Muscle layer of colon (tissue), 2 donors: ENCODE measurements at regions not wholly inside any gene's neighbourhood (a gene's known extent, or its start where the extent isn't known, plus 50 kb on each side); places are given as distances from the start of the nearest gene placed in this dataset.

ENCODE experiments used
- H3K27ac ChIP-seq: one replicate; pipeline ENCODE4 v1.7.0; 2013; ENCODE audit warnings: low read depth, mild to moderate bottlenecking, low read length, moderate library complexity
- H3K27me3 ChIP-seq, 2 donors: one replicate each; pipeline ENCODE4 v1.7.0; 2013; ENCODE audit warnings: low read length in 2 of 2, mild to moderate bottlenecking in 2 of 2; ENCODE audit not compliant: insufficient read depth in 2 of 2, control insufficient read depth in 1 of 2
- H3K36me3 ChIP-seq: one replicate; pipeline ENCODE4 v1.7.0; 2013; ENCODE audit warnings: mild to moderate bottlenecking, low read length; ENCODE audit not compliant: insufficient read depth
- H3K4me1 ChIP-seq: one replicate; pipeline ENCODE4 v1.7.0; 2013; ENCODE audit warnings: mild to moderate bottlenecking, low read length; ENCODE audit not compliant: insufficient read depth
- H3K4me3 ChIP-seq, 2 donors: one replicate each; pipeline ENCODE4 v1.7.0; 2013; ENCODE audit warnings: low read length in 2 of 2, low read depth in 1 of 2, mild to moderate bottlenecking in 1 of 2, moderate library complexity in 1 of 2
- H3K9ac ChIP-seq: one replicate; pipeline ENCODE4 v1.7.0; 2013; ENCODE audit warnings: low read length
- H3K9me3 ChIP-seq: one replicate; pipeline ENCODE4 v1.7.0; 2013; ENCODE audit warnings: mild to moderate bottlenecking, low read length
- donor health status: abdominal sarcoma.
- donor health status: Adenocarcinoma of cecum.

DNA sequence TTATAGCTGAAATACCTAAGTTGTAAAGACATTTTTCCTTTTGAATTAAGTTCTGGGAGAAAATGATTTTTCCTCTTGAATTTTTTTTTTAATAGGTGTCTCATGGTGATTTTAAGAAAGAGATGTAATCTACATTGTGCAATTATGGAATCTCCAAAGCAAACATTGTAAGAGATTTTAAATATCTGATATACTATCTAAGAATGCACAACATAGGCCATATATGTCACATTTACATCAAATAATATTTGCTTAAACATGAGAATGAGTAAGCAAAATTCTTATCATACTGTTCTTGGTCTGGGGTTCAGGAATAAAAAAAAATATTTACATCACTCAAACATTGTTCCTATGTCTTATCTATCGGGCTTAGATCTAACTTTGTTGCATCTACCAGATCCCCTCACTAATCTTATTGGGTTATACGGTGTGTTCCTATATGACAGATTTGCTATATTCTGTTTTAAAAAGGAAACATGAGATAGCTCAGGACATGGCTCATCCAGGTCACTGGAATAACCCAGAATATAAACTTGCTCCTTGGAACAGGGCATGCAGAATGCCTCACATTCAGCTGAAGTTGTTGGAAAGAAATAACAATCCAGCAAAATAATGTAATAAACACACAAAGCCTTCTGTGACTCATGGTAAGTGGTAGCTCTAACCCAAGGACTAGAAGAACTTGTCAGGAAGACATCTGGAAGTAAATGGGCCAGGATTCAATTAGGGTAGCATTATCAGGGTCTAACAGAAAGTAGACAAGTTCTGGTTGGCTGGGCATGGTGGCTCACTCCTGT lies 794.7 kb downstream of the IPMK start:
- Histone ChIP-seq H3K9me3 (no peaks in the 10 kb centered on the region), H3K4me1 (no peaks in the 10 kb centered on the region), H3K9ac (no peak overlapping the region), H3K27ac (no peak overlapping the region), H3K4me3 (no peak overlapping the region), H3K27me3 (no peaks in the 10 kb centered on the region), H3K36me3 (no peaks in the 10 kb centered on the region)

DNA sequence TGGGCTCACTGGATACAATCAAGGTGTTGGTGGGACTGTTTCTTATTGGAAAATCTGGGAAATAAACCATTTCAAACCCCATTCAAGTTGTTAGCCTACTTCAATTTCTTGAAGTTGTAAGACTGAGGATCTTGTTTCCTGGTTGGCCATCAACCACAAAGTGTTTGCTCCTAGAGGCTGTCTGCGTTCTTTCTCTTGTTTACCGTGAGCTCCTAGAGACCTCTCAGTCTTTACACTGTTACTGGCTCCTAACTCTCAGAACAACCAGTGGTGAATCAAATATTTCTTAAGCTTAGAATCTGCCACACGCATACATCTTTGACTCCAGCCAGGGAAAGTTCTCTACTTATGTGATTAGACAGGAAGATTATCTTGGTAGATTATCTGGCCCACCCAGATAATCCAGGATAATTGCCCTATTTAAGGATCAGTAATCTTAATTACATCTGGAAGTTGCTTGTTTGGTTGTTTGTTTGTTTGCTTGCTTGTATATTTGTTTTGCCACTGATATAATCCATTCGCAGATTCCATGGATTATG lies 798.7 kb downstream of the IPMK start:
- H3K27me3 ChIP-seq, result no peaks in the 10 kb centered on the region
- no peak overlapping the region for H3K9ac ChIP-seq
- H3K27ac ChIP-seq, result no peak overlapping the region
- no peaks in the 10 kb centered on the region for H3K4me1 ChIP-seq
- H3K4me3 ChIP-seq, result no peak overlapping the region
- H3K36me3 ChIP-seq, result no peaks in the 10 kb centered on the region
- H3K9me3 ChIP-seq, result no peaks in the 10 kb centered on the region

DNA sequence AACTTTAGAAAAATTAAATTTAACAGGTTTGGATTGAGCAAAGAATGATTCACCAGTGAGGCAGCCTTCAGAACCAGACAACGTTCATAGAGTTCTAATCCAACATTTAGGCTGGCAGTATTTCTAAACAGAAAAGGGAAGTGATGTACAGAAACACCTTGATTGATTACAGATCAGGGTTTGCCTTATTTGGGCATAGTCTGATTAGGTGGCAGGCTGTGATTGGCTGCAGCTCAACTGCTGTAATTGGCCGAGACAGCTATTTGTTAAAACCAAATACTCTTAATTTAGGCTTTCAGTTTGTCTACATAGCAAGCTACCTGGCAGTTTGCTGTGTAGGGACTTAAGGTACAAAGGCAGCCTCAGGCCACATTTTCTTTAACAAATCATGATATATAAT lies 802.5 kb downstream of the IPMK start:
- Histone ChIP-seq H3K9ac (no peak overlapping the region), H3K36me3 (no peaks in the 10 kb centered on the region), H3K4me3 (no peak overlapping the region), H3K9me3 (no peaks in the 10 kb centered on the region), H3K4me1 (no peaks in the 10 kb centered on the region), H3K27ac (no peak overlapping the region), H3K27me3 (no peaks in the 10 kb centered on the region)

DNA sequence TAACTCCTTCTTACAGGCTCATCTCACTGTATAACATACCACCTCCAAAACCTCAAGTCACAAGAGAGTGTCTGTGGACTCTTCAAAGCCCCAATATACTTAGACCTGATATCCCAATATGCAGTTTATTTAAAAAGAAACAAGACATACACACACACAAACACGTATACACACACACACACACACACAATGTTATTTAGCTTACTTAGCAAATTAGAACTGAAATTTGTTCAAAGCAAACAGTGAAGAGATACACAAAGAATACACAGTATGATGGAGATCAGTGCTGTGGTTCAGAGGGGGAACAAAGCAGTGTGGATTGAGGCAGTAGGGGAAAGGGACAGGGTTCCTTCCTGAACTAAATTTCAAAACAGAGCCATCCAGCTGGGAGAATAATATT lies 807.2 kb downstream of the IPMK start:
- Histone ChIP-seq H3K4me3 (no peak overlapping the region), H3K27ac (no peak overlapping the region), H3K9me3 (no peaks in the 10 kb centered on the region), H3K36me3 (no peaks in the 10 kb centered on the region), H3K4me1 (no peaks in the 10 kb centered on the region), H3K9ac (no peak overlapping the region), H3K27me3 (no peaks in the 10 kb centered on the region)

DNA sequence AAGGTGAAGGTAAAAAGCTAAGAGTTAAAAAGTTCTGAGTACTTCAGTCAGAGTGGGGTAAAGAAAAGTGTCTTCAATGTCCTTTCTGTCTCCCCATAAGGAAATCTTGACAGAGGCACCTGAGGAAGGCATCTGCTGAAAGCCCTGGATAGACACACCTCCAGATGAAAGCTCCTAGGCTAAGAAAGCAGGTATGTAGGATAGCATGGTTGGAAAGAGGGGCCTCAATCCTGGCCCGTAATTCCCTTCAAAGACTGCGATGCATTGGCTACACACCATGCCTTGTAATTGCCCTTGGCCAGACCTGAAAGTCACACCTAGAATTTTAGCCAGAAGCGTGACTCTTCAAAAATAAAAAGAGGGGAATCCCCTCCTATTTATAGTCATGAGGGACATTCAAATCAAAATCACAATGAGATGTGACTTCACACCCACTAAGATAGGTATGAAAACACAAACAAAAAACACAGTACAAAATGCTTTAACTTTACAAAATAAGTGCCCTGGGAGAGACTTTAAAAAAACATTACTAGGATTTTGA lies 809.7 kb downstream of the IPMK start:
- Histone ChIP-seq H3K4me1 (no peaks in the 10 kb centered on the region), H3K9me3 (no peaks in the 10 kb centered on the region), H3K27me3 (no peaks in the 10 kb centered on the region), H3K4me3 (no peak overlapping the region), H3K9ac (no peak overlapping the region), H3K36me3 (no peaks in the 10 kb centered on the region), H3K27ac (no peak overlapping the region)

DNA sequence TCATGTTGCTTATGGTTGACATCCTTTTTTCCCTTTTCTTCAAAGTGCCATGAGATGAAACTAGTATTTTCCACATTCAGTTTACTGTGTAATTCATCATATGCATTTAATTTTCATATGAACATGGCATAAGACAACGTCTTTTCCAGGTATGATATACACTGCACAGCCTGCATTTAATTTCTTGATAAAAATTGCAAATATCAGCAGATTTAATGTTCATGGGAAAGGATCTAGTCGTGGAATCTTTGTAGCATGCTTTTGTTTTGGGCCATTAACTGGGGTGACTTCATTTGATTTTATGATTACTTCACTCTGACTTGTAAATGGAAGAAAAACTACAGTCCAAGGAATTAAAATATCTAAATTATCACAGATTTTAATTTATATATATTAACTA lies 837.3 kb downstream of the IPMK start:
- no peak overlapping the region for H3K27ac ChIP-seq
- H3K27me3 ChIP-seq, result no peaks in the 10 kb centered on the region
- no peaks in the 10 kb centered on the region for H3K36me3 ChIP-seq
- no peaks in the 10 kb centered on the region for H3K4me1 ChIP-seq
- no peak overlapping the region for H3K4me3 ChIP-seq
- H3K9ac ChIP-seq, result no peak overlapping the region
- no peaks in the 10 kb centered on the region for H3K9me3 ChIP-seq

DNA sequence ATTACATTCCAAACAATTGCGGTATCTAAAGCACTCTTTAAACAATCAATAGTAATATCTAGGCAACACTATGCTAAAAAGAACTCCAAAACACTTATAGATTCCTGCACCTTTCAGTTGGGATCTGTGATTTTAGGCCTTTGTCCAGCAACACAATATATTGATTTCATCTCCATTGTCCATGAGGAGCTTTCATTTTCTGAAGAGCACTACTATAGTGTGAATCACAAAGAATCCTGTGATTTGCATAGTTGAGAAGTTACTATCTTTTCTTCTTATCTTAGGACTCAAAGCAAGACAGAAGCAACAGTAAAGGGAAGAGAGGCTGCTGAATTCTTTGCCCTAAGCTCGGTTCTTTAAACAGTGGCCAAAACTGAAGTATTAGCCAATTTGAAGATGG lies 846.8 kb downstream of the IPMK start:
- H3K36me3 ChIP-seq, result no peaks in the 10 kb centered on the region

DNA sequence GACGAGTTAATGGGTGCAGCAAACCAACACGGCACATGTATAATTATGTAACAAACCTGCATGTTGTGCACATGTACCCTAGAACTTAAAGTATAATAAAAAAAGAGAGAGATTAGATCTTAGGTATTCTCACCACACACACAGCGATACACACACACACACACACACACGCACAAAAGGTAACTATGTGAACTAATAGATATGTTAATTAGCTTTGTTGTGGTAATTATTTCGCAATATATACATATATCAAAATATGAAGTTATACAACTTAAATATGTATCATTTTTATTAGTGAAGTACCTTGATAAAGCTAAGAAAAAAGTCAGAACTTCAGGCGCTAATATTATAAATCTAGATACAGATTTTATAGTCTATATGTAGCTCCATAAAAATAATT lies 849.2 kb downstream of the IPMK start:
- Histone ChIP-seq H3K9me3 (no peaks in the 10 kb centered on the region), H3K27me3 (no peaks in the 10 kb centered on the region), H3K27ac (no peak overlapping the region)

More for the DNA sequence above, 846.8 kb downstream of the IPMK start:
- Histone ChIP-seq H3K4me3 (no peak overlapping the region), H3K4me1 (no peaks in the 10 kb centered on the region), H3K27me3 (no peaks in the 10 kb centered on the region), H3K9me3 (no peaks in the 10 kb centered on the region), H3K9ac (no peak overlapping the region), H3K27ac (no peak overlapping the region)

DNA sequence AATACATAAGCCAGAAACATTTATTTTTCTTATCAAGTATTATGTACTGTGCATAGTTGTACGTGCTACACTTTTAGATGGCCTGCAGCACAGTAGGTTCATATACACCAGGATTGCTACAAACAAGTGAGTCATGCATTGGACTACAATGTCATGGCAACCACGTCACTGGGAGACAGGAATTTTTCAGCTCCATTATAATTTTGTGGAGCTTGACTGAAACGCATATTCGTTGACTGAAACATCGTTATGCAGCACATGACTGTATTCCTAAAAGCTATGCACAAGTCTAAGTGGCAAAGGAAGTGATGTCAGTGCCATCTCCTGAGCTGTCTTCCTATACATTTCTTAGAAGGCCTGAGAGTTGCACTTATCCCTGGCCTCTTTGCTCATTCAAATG lies 871.8 kb downstream of the IPMK start:
- H3K36me3 ChIP-seq, result no peaks in the 10 kb centered on the region

More for the DNA sequence above, 849.2 kb downstream of the IPMK start:
- Histone ChIP-seq H3K9ac (no peak overlapping the region), H3K4me1 (no peaks in the 10 kb centered on the region), H3K36me3 (no peaks in the 10 kb centered on the region), H3K4me3 (no peak overlapping the region)

DNA sequence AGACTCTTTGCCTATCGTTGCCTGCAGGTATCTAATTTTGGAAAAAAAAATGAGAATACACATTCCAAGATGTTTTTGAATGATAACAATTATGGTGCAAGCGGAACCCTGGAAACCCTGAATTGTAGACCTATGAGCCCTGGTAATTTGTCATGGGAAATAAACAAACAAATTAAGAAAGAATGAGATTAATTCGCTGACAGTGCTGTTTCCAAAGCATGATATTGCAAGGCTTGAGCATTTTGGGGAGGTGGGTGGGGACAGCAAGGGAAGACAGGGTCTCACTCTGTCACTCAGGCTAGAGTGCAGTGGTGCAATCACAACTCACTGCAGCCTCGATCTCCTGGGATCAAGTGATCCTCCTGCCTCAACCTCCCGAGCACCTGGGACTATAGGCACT lies 900.3 kb downstream of the IPMK start:
- Histone ChIP-seq H3K4me1 (no peaks in the 10 kb centered on the region), H3K9me3 (no peaks in the 10 kb centered on the region), H3K9ac (no peak overlapping the region), H3K27me3 (no peaks in the 10 kb centered on the region), H3K27ac (no peak overlapping the region), H3K36me3 (no peaks in the 10 kb centered on the region), H3K4me3 (no peak overlapping the region)

More for the DNA sequence above, 871.8 kb downstream of the IPMK start:
- Histone ChIP-seq H3K27ac (no peak overlapping the region), H3K4me1 (no peaks in the 10 kb centered on the region), H3K9me3 (no peaks in the 10 kb centered on the region), H3K9ac (no peak overlapping the region), H3K4me3 (no peak overlapping the region), H3K27me3 (no peaks in the 10 kb centered on the region)

DNA sequence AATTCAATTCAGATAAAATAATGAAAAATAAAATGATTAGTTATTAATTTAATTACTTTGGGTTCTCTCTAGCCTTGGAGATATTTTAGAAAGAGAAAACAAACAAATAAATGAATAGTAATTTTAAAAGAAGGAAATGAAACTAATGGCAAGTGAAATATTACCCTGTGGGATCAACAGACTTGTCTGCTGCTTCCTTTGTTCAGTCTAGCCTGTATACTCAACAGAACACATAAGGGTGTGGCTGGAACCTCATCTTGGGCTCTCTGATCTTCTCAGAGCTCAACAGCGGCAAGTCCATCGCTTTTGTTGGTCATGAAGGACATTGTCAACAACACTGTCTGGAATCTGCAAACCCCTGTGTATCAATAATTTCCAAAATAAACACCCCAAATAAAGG lies 904.9 kb downstream of the IPMK start:
- Histone ChIP-seq H3K4me1 (no peaks in the 10 kb centered on the region), H3K27ac (no peak overlapping the region)

More for the DNA sequence above, 904.9 kb downstream of the IPMK start:
- H3K36me3 ChIP-seq, result no peaks in the 10 kb centered on the region
- no peak overlapping the region for H3K4me3 ChIP-seq
- no peak overlapping the region for H3K9ac ChIP-seq
- H3K9me3 ChIP-seq, result no peaks in the 10 kb centered on the region
- H3K27me3 ChIP-seq, result no peaks in the 10 kb centered on the region
